ENCODE measurements at regions not wholly inside any gene's neighbourhood (a gene's known extent, or its start where the extent isn't known, plus 50 kb on each side); places are given as distances from the start of the nearest gene placed in this dataset.

- POLR2A ChIA-PET: no interaction called here
- TF ChIP-seq MAX (IDR thresholded peaks at IDR 0.05; ENCODE audit: insufficient read depth, insufficient read length): no peak
- no peak for TF ChIP-seq GATA2 (IDR thresholded peaks at IDR 0.05; ENCODE audit: insufficient read depth, insufficient read length, low read depth, low read length)
- TF ChIP-seq JUN (IDR thresholded peaks at IDR 0.05; ENCODE audit: borderline replicate concordance, insufficient read depth, insufficient read length, low read depth): no peak
- no peak for TF ChIP-seq POLR2AphosphoS5 (IDR thresholded peaks at IDR 0.05; ENCODE audit: insufficient read depth, low read depth, low read length)
- TF ChIP-seq MYC (IDR thresholded peaks at IDR 0.05; ENCODE audit: low read depth, low read length): no peak
- TF ChIP-seq POLR2A (IDR thresholded peaks at IDR 0.05; ENCODE audit: low read depth, low read length): no peak
- TF ChIP-seq CTCF (IDR thresholded peaks at IDR 0.05; ENCODE audit: extremely low read depth in 1 of 2, insufficient read depth in 1 of 2, low read depth in 1 of 2, low read length in 2 of 2): no peak
- no peak for TF ChIP-seq FOS (IDR thresholded peaks at IDR 0.05; ENCODE audit: borderline replicate concordance, insufficient read depth, low read length)
- no peak for TF ChIP-seq EZH2 (IDR thresholded peaks at IDR 0.05; ENCODE audit: borderline replicate concordance, low read depth, low read length, severe bottlenecking)
- no peak for FAIRE-seq
- BruUV-seq (replicated peaks): no TSS peak
- Histone ChIP-seq H3K9me3 (replicated peaks; ENCODE audit: control insufficient read depth, insufficient read depth, low read length) (no peaks in the 10 kb centered on the region), H3K79me2 (ENCODE audit: control insufficient read depth, insufficient read depth, low read length) (no peaks in the 10 kb centered on the region), H3K27ac (ENCODE audit: insufficient read depth, low read depth, low read length) (no peak overlapping the region), H4K20me1 (replicated peaks; ENCODE audit: control insufficient read depth, extremely low read depth, insufficient read depth, low read length) (no peaks in the 10 kb centered on the region), H3K36me3 (ENCODE audit: control insufficient read depth in 2 of 2, extremely low read depth in 1 of 2, insufficient read depth in 2 of 2, low read length in 2 of 2) (no peaks in the 10 kb centered on the region), H3K4me2 (ENCODE audit: insufficient read depth, low read length) (no peak overlapping the region), H3K4me3 (replicated peaks in 1 of 3; ENCODE audit: insufficient read depth in 1 of 3, low read depth in 1 of 3, low read length in 3 of 3) (no peak overlapping the region), H2AFZ (ENCODE audit: low read depth, low read length) (no peak overlapping the region), H3K9me1 (replicated peaks; ENCODE audit: control insufficient read depth, extremely low read depth, insufficient read depth, low read length) (no peaks in the 10 kb centered on the region), H3K9ac (replicated peaks; ENCODE audit: extremely low read depth, insufficient read depth, low read length) (no peak overlapping the region), H3K27me3 (ENCODE audit: control insufficient read depth in 2 of 2, insufficient read depth in 2 of 2, low read length in 2 of 2) (no peaks in the 10 kb centered on the region), H3K4me1 (ENCODE audit: control insufficient read depth, extremely low read depth, insufficient read depth, low read length) (no peaks in the 10 kb centered on the region)
- intact Hi-C loops (cut with micrococcal nuclease) (no loop called here), dilution Hi-C loops (cut with MboI; ENCODE audit: extremely low pct_ligation_motif_present, low sequenced_read_pairs) (no loop called here)
- DNase-seq (ENCODE audit: low read depth, low spot score): no peak
- CTCF ChIA-PET: no interaction called here
Measured at GRCh38 chrX:125810856-125811255, 355.2 kb downstream of the DCAF12L2 start.
